ENCODE measurements at regions not wholly inside any gene's neighbourhood (a gene's known extent, or its start where the extent isn't known, plus 50 kb on each side); places are given as distances from the start of the nearest gene placed in this dataset.

DNA sequence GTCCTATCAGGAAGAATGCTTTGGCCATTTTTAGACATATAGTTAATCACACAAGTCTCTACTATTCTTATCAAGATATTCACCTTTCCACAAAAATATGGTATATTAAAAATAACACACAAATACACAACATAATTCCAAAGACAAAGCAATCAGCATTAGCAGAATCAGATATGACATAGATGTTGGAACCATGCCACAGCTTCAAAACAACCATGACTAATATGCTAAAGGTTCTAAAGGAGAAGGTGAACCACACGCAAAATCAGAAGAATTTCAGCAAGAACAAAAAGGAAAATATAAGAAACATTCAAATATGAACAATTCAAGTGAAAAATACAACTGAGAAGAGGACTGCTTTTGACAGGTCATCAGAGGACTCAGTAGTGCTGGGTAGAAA lies 670.2 kb upstream of the SORCS1 start:
- no peak for TF ChIP-seq CTCF (IDR thresholded peaks at IDR 0.05; ENCODE audit: unreplicated experiment)
- no peaks in the 10 kb centered on the region for H3K9me3 Mint-ChIP-seq (ENCODE audit: unreplicated experiment)
- no peaks in the 10 kb centered on the region for H3K4me1 Mint-ChIP-seq (ENCODE audit: unreplicated experiment)
- no peaks in the 10 kb centered on the region for H3K36me3 Mint-ChIP-seq (ENCODE audit: low read depth, unreplicated experiment)
- H3K4me3 Mint-ChIP-seq (ENCODE audit: unreplicated experiment), result no peak overlapping the region
- peaks cover 2% of the 10 kb centered on the region for H3K27me3 Mint-ChIP-seq (ENCODE audit: unreplicated experiment)
- no peak for DNase-seq (ENCODE audit: low spot score)
- no peak overlapping the region for H3K27ac Mint-ChIP-seq (ENCODE audit: unreplicated experiment)

- no peaks in the 10 kb centered on the region for H3K27me3 Mint-ChIP-seq (ENCODE audit: unreplicated experiment)
- no peaks in the 10 kb centered on the region for H3K9me3 Mint-ChIP-seq (ENCODE audit: unreplicated experiment)
- H3K27ac Mint-ChIP-seq (ENCODE audit: unreplicated experiment), result no peak overlapping the region
- TF ChIP-seq CTCF (IDR thresholded peaks at IDR 0.05; ENCODE audit: unreplicated experiment), result no peak
- no peaks in the 10 kb centered on the region for H3K4me1 Mint-ChIP-seq (ENCODE audit: unreplicated experiment)
- no peak overlapping the region for H3K4me3 Mint-ChIP-seq (ENCODE audit: unreplicated experiment)
- no peaks in the 10 kb centered on the region for H3K36me3 Mint-ChIP-seq (ENCODE audit: low read depth, unreplicated experiment)
- DNase-seq (ENCODE audit: low spot score), result no peak
These were observed 667.3 kb upstream of the SORCS1 start for GRCh38 chr10:107831772-107832171.

- Mint-ChIP-seq H3K4me3 (ENCODE audit: unreplicated experiment) (no peak overlapping the region), H3K27me3 (ENCODE audit: unreplicated experiment) (no peaks in the 10 kb centered on the region), H3K4me1 (ENCODE audit: unreplicated experiment) (no peaks in the 10 kb centered on the region), H3K36me3 (ENCODE audit: low read depth, unreplicated experiment) (no peaks in the 10 kb centered on the region), H3K9me3 (ENCODE audit: unreplicated experiment) (no peaks in the 10 kb centered on the region), H3K27ac (ENCODE audit: unreplicated experiment) (no peak overlapping the region)
- DNase-seq (ENCODE audit: low spot score), result no peak
- no peak for TF ChIP-seq CTCF (IDR thresholded peaks at IDR 0.05; ENCODE audit: unreplicated experiment)
These were observed 664.7 kb upstream of the SORCS1 start for GRCh38 chr10:107829161-107829560.

GRCh38 chr10:107826171-107826570 lies 661.7 kb upstream of the SORCS1 start:
- no peak for DNase-seq (ENCODE audit: low spot score)
- no peaks in the 10 kb centered on the region for H3K27me3 Mint-ChIP-seq (ENCODE audit: unreplicated experiment)

More at GRCh38 chr10:107826171-107826570, 661.7 kb upstream of the SORCS1 start:
- Mint-ChIP-seq H3K4me3 (ENCODE audit: unreplicated experiment) (no peak overlapping the region), H3K4me1 (ENCODE audit: unreplicated experiment) (no peaks in the 10 kb centered on the region), H3K27ac (ENCODE audit: unreplicated experiment) (no peak overlapping the region), H3K9me3 (ENCODE audit: unreplicated experiment) (no peaks in the 10 kb centered on the region), H3K36me3 (ENCODE audit: low read depth, unreplicated experiment) (no peaks in the 10 kb centered on the region)
- no peak for TF ChIP-seq CTCF (IDR thresholded peaks at IDR 0.05; ENCODE audit: unreplicated experiment)

Data from endothelial cell (in vitro differentiated cells).